ENCODE measurements at regions not wholly inside any gene's neighbourhood (a gene's known extent, or its start where the extent isn't known, plus 50 kb on each side); places are given as distances from the start of the nearest gene placed in this dataset.

GRCh38 chr22:49284931-49285330 lies 542.7 kb downstream of the BRD1 start:
- DNase-seq (ENCODE audit: low spot score), result no peak

GRCh38 chr22:49284056-49284784 lies 543.5 kb downstream of the BRD1 start:
- H3K27me3 ChIP-seq, result no peaks in the 10 kb centered on the region
- H3K36me3 ChIP-seq, result no peaks in the 10 kb centered on the region
- no peak for TF ChIP-seq CTCF (IDR thresholded peaks at IDR 0.05)
- no peak for DNase-seq (ENCODE audit: low spot score)
- H3K9me3 ChIP-seq, result peaks cover 0 to 8% of the 10 kb centered on the region in 2 donors
- no peak overlapping the region for H3K27ac ChIP-seq
- H3K4me1 ChIP-seq, result no peaks in the 10 kb centered on the region
- H3K4me3 ChIP-seq, result no peak overlapping the region

More at GRCh38 chr22:49284931-49285330, 542.7 kb downstream of the BRD1 start:
- Histone ChIP-seq H3K4me1 (no peaks in the 10 kb centered on the region), H3K27ac (no peak overlapping the region), H3K36me3 (no peaks in the 10 kb centered on the region), H3K9me3 (peaks cover 0 to 7% of the 10 kb centered on the region in 2 donors), H3K27me3 (no peaks in the 10 kb centered on the region), H3K4me3 (no peak overlapping the region)
- no peak for TF ChIP-seq CTCF (IDR thresholded peaks at IDR 0.05)

GRCh38 chr22:49282596-49282995 lies 545.1 kb downstream of the BRD1 start:
- peaks cover 0 to 8% of the 10 kb centered on the region in 2 donors for H3K9me3 ChIP-seq
- H3K4me3 ChIP-seq, result no peak overlapping the region
- TF ChIP-seq CTCF (IDR thresholded peaks at IDR 0.05), result no peak
- no peaks in the 10 kb centered on the region for H3K4me1 ChIP-seq
- H3K36me3 ChIP-seq, result no peaks in the 10 kb centered on the region
- no peaks in the 10 kb centered on the region for H3K27me3 ChIP-seq
- H3K27ac ChIP-seq, result no peak overlapping the region
- DNase-seq (ENCODE audit: low spot score), result no peak

GRCh38 chr22:49281467-49282340 lies 546.0 kb downstream of the BRD1 start:
- no peak overlapping the region for H3K27ac ChIP-seq
- no peaks in the 10 kb centered on the region for H3K4me1 ChIP-seq
- DNase-seq (ENCODE audit: low spot score), result no peak
- no peaks in the 10 kb centered on the region for H3K36me3 ChIP-seq
- TF ChIP-seq CTCF (IDR thresholded peaks at IDR 0.05), result no peak
- H3K9me3 ChIP-seq, result peaks cover 0 to 8% of the 10 kb centered on the region in 2 donors
- H3K27me3 ChIP-seq, result no peaks in the 10 kb centered on the region
- H3K4me3 ChIP-seq, result no peak overlapping the region

GRCh38 chr22:49278340-49278739 lies 549.3 kb downstream of the BRD1 start:
- Histone ChIP-seq H3K4me1 (no peaks in the 10 kb centered on the region), H3K9me3 (peaks cover 0 to 8% of the 10 kb centered on the region in 2 donors), H3K4me3 (no peak overlapping the region), H3K27me3 (no peaks in the 10 kb centered on the region), H3K27ac (no peak overlapping the region), H3K36me3 (no peaks in the 10 kb centered on the region)
- TF ChIP-seq CTCF (IDR thresholded peaks at IDR 0.05), result no peak
- no peak for DNase-seq (ENCODE audit: low spot score)

Data from right atrium auricular region (tissue), 2 donors.